Epithelial cell of esophagus (primary cell): ENCODE measurements at regions not wholly inside any gene's neighbourhood (a gene's known extent, or its start where the extent isn't known, plus 50 kb on each side); places are given as distances from the start of the nearest gene placed in this dataset.
A peak's percentile ranks its signal among the peaks of the same experiment; 100 is the strongest.

Experiments used
- DNase-seq: peaks from one replicate; pipeline ENCODE4 v3.0.0; 2010; ENCODE audit warnings: low read depth
- H3K4me3 ChIP-seq: 2 replicates; pipeline ENCODE4 v1.5.1; 2011; ENCODE audit warnings: mild to moderate bottlenecking, low read length, control low read depth
- TF ChIP-seq, protein P1 (sequence below): IDR thresholded peaks from 2 replicates; pipeline ENCODE4 v1.5.1; 2011; ENCODE audit warnings: low read depth, mild to moderate bottlenecking, low read length, control low read depth, inconsistent platforms; ENCODE audit not compliant: insufficient read depth; ENCODE audit errors: missing control alignments

DNA sequence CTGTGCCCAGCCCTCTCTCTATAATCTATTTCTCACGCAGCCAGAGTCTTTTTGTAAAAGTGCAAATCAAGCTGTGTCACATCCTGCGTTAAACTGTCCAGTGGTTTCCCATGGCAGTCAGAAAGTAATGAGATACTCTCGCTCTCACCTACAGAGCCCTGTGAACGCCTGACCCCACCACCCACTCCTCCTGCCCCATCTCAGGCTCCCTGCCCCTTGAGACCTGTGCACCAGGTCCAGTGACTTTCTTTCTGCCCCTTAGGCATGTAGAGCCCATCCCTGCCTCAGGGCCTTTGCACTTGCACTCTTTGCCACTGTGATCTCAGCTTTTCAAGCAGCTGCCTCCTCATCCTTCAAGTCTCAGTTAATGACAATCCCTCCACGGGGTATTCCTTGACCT is 58.3 kb upstream of the RASGRP1 start:
- TF ChIP-seq, protein P1, sequence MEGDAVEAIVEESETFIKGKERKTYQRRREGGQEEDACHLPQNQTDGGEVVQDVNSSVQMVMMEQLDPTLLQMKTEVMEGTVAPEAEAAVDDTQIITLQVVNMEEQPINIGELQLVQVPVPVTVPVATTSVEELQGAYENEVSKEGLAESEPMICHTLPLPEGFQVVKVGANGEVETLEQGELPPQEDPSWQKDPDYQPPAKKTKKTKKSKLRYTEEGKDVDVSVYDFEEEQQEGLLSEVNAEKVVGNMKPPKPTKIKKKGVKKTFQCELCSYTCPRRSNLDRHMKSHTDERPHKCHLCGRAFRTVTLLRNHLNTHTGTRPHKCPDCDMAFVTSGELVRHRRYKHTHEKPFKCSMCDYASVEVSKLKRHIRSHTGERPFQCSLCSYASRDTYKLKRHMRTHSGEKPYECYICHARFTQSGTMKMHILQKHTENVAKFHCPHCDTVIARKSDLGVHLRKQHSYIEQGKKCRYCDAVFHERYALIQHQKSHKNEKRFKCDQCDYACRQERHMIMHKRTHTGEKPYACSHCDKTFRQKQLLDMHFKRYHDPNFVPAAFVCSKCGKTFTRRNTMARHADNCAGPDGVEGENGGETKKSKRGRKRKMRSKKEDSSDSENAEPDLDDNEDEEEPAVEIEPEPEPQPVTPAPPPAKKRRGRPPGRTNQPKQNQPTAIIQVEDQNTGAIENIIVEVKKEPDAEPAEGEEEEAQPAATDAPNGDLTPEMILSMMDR, result no peak
- no peak for DNase-seq
- no peak overlapping the region for H3K4me3 ChIP-seq

DNA sequence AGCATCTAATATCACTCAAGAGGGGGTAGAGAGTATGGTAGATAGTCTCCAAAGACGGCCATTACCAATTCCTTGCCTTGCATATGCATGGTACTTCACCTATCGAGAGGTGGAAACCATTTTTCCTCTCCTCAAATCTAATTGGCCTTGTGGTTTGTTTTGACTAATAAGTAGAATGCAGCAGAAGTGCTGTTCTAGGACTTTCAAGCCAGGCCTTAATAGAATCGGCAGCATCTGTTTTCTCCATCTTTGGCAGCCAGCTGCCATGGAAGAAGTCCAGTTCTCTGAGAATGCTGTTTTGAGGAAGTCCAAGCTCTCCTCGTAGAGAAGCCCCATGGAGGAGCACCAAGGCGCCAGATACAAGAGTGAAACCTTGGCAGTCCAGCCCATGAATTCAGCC is 59.1 kb upstream of the RASGRP1 start:
- no peak overlapping the region for H3K4me3 ChIP-seq
- no peak for DNase-seq
- TF ChIP-seq, protein P1, result no peak

GRCh38 chr15:38624244-38625205 is 59.9 kb upstream of the RASGRP1 start:
- no peak overlapping the region for H3K4me3 ChIP-seq
- peak; percentile 49 for DNase-seq
- TF ChIP-seq, protein P1, result no peak

- no peak for DNase-seq
- TF ChIP-seq, protein P1, result no peak
- no peak overlapping the region for H3K4me3 ChIP-seq
Measured at GRCh38 chr15:38625886-38626285, 61.3 kb upstream of the RASGRP1 start.

GRCh38 chr15:38626443-38627050 is 61.9 kb upstream of the RASGRP1 start:
- H3K4me3 ChIP-seq, result no peak overlapping the region
- TF ChIP-seq, protein P1, result no peak
- DNase-seq, result no peak

DNA sequence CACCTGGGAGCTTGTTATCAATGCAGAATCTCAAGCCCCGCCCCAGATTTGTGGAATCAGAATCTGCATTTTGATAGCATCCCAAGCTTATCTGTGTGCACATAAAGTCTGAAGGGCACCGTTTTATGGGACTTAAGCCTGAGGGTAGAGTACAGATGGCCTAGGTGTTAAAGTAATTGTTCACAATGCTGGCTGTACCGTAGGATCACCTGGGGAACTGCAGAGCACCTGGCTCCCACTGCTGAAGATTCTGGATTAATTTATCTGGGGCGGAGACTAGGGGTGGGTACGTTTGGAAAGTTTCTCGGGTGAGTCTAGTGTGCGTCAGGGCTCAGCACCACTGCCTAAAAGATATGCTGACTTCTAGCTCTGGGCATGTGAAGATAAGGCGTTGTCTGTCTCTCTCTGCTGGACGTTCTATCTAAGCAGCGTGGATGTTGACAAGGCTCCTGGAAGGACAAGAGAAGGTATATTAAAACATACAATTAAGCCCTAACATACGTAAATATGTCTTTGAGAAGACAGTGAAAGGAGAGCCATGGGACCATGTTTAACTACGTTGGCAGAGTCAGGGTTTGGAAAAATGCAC is 63.2 kb upstream of the RASGRP1 start:
- no peak for DNase-seq
- TF ChIP-seq, protein P1, result no peak
- no peak overlapping the region for H3K4me3 ChIP-seq
